EH (cell line): ENCODE measurements at regions not wholly inside any gene's neighbourhood (a gene's known extent, or its start where the extent isn't known, plus 50 kb on each side); places are given as distances from the start of the nearest gene placed in this dataset.
A peak's percentile ranks its signal among the peaks of the same experiment; 100 is the strongest.

Source experiments
- DNase-seq: peaks from one replicate; pipeline ENCODE4 v3.0.0-alpha.2; 2015; ENCODE audit warnings: low read depth

DNA sequence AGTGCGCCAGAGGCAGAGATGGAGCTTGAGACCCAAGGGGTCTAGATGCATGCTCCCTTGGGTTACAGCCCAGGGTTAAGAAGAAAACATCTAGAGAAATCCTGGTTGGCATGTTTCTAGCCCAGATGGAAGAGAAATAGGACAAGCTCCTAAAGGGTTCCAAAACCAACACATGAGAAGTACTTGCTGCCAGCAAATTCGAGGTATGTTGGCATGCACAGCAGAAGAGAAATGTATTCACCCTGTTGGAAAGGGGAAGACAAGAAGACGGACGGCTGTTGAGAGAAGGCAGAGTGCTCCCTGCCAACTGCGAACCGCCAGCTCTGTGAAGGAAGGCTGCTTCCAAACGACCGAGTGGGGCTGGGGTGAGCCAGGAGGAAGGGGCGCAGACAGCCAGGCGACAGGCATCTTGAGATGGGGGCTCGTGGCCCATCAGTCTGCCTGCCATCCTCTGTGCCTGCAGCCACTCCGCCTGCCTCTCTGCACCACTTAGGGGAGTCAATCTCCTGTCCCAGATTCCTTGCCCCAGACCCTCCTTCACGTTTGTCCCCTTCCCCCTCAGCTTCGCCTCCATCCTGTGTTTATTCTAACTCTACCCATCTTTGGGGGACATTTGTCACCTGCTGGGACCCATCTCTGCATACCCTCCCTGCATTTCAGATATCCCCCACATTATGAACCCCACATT is 249.2 kb downstream of the CDC5L start:
- DNase-seq = no peak

DNA sequence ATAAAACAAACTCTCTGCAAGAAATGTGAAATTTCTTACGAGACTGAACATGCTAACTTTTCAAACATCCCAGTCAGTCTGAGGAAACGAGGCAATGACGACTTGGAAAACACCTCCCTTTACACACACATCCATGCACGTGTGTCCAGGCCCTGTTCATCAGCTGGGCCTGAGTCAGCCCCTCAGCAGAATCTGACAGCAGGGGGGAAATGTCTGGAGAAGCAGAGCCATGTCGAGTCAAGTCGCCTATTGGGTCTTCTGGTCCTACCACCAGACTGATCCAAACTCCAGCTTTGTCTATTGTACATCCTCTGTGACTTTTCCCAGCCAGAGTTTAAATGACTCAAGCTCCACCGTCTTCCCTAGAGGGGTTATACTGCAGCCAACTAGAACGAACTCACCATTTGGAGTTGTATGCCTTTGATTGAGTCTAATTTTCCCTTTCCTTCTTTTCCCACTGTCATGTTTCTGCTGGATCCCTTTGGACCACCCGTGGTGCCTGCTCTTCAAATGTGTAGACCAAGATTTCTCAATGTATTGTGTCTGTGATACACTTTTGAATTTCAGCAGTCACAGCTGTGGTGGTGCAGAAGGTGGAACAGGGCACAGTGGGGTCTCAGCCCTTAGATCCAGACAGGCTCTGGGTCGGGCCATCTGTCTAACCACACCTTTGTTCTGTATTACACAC is 254.0 kb downstream of the CDC5L start:
- no peak for DNase-seq

DNA sequence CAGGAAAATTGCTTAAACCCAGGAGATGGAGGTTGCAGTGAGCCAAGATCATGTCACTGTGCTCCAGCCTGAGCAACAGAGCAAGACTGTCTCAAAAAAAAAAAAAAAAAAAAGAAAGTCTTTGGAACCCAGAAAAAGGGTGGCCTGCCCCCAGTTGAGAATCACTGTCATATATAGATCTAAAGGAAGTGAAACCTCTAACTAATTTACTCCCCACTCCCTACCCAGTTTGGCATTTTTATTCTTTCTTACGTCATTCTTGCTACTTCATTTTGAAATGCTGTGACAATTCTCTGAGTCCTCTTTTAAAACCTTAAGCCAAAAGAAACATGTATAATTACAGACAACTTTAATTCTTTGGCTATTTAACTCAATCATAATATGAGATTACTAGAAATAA is 254.8 kb downstream of the CDC5L start:
- DNase-seq = no peak

DNA sequence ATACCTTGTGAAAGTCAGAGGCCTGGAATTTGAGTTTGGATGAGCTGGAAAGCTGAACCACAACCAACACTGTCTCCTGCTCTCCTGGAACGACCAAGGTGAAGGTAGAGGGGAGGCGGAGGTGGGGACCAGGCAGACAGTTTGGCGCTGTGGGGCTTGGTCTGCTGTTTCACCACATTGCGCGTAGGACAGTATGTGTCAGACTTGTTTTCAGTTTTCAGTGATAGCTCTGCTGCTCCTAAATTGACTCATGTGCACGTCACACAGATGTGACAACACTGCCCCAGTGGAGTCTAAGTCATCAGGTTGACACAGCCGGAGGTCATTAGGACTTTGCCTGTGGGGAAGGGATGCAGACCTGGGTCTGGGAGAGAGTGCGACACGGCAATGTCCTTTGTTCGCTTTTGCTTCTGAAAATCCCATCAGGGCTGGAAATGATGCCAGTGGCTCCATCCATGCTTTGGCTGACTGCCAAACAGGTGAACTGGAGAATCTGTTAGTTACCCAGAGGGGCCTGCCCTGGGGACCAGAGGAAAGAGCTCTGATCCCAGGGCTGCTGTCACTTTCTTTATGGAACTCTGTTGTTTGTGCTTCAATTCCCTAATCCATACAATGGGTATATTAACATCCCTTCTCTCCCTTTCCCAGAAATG is 255.5 kb downstream of the CDC5L start:
- DNase-seq = peak; percentile 48

DNA sequence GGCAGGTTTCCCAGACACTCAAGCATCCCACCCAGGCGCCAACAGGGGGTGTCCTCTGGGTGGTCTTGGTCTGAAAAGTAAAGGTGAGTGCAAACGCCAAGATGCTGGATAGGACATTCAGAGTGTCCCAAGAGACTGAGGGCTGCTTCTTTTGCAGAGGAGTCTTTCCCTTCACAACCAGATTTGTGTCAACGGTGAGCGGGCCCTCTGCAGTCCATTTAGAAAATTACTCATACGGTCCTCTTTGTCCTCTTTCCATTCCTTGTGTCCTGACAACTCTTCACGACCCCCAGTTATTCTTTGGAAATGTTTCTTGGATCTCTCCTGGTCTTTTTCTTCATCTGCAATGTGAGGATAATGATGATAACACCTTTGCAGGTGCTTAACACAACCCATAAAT is 257.8 kb downstream of the CDC5L start:
- DNase-seq = no peak

DNA sequence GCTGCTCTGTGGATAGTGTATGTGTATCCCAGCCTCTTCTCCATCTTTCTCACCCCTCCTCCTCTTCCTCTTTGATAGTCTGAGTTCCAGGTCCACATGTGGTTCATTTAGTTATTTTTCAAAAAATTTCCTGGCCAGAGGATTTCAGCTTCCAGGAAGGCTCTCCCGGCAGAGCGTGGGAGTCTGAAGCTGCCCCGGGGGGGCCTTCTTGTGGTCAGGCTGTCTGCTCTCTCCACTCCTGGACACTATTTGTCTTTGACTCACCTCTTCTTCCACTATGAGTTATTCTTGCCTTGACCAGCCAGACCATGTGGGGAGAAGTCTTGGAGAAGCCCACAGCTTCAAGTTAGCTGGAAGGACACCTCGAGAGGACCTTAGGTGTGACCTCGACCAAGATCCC is 258.8 kb downstream of the CDC5L start:
- peak; percentile 89 for DNase-seq

DNA sequence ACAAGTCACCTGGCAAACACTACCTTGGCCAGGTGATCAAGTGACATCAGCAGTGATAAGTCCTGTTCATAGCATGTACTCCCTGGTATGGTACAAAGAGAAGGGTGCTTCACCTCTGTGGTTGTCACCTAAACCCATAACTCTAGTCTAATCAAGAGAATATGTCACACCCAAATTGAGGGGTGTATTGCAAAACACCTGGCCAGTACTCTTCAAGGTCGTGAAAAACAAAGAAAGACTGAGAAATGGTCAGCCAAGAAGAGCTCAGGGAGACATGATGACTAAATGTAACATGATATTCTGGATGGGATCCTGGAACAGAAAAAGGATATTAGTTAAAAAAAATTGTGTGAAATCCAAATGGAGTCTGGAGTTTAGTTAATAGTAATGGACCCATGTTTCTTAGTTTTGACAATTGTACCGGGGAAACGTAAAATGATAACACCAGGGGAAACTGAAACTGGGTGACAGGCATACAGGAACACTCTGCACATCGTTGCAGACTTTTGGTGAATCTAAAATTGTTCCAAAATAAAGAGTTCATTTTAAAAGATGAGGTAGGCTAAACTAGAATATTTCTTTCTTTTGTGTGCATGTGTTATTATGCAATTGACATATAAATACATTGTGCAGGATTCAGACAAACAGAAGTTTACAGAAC is 262.0 kb downstream of the CDC5L start:
- peak; percentile 65 for DNase-seq

DNA sequence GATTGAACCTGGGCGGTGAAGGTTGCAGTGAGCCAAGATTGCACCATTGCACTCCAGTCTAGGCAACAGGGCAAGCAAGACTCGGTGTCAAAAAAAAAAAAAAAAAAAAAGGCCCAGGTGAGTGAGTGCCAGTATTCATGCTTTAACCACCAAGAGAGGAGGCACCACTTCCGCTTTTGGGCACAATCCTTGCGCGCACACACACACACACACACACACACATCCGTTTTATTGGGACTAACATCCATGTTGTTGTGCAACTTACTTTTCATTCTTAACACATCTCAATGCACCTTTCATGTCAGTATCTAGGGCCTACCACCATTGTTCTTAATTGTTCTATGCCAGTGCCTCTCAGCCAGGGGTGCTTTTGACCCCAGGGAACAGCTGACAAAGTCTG is 263.0 kb downstream of the CDC5L start:
- no peak for DNase-seq

DNA sequence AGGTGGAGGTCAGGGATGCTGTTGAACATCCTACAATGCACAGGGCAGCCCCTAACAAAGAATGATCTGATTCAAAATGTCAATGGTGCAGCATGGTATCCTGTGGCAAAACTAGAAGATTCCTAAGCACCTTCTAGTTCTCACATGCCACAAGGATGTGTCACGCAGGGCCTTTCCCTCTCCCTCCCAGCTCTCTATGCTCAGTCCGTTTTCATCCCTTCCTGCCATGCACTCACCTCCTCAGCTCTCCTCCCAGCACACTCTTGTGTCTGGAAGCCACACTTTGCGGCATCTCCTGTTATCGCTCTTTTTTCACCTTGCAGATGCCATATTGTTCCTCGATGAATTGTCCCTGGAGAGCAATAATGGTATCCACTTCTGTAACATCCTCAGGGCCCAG is 263.4 kb downstream of the CDC5L start:
- peak; percentile 84 for DNase-seq

DNA sequence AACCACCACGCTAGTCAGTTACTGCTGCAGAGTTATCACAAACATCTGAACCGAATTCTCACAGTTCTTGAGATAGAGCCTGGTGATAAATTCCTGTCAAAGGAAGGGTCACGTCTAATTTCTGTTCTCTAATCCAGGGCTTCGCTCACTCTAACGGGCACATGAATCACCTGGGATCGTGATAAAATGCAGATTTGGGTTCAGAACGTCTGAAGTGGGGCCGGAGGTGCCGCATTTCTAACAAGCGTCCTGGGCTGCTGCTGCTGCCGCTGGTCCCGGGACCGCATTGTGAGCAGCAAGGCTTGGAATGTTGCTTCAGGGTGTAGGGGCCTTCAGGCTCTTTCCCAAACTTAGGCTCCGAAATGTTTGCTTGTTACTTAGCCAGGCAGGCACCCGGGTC is 264.1 kb downstream of the CDC5L start:
- DNase-seq = peak; percentile 88

DNA sequence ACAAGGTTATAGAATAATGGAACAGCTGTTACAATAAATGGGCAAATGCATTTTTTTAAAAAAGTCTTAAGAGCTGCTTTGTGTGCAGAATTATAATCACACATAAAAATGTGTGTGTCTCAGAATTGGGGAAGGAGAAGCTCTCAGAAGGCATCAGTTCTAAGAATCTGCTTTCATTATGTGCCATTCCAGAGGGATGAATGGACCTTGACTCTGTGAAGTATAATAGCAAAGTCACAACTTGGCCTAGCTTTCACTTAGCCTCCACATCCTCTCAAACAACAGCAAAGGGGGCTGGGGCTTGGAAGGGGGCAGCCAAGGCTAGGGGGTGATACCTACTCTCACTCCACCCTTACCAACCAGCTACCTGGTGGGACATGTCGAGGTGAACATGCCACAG is 265.0 kb downstream of the CDC5L start:
- peak; percentile 85 for DNase-seq

DNA sequence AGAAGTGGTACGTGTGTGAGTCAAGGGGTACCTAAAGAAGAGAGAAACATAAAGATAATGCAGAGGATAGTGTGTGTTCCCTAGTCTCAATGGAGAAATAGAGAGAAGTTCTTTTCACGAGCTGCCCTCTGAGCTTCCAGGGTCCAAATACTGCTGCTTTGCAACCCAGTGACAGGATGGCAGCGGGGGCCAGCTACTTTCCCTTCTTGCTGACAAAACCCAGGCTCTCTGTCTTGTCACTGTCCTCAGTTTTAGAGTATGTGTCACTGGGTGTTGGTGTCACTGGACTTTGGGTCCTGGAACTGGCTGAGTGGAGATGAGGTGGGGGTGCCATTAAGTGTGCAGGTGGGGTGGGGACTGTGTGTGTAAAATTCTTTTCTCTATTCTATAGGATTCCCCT is 265.6 kb downstream of the CDC5L start:
- DNase-seq = no peak

DNA sequence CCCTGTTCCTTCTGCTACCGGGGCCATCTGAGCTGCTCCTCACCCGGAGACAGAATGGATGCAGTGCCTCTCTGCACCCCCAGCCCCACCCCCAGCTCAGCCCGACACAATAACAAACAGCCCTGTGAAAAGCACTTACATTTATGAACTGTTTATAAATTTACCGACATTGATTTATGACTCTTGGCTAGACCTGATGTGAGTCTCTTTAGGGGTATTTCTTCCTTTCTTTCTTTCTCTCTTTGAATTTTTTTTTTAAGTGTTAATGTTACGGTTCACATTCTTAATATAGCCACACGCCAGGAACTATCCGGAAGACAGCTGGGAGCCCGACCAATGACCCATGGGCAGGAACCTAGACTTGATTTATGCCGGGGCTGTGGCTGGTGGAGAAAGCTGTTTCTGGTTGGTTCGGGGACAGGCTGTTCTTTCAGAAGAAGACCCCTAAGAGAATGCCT is 266.3 kb downstream of the CDC5L start:
- DNase-seq = peak; percentile 88

DNA sequence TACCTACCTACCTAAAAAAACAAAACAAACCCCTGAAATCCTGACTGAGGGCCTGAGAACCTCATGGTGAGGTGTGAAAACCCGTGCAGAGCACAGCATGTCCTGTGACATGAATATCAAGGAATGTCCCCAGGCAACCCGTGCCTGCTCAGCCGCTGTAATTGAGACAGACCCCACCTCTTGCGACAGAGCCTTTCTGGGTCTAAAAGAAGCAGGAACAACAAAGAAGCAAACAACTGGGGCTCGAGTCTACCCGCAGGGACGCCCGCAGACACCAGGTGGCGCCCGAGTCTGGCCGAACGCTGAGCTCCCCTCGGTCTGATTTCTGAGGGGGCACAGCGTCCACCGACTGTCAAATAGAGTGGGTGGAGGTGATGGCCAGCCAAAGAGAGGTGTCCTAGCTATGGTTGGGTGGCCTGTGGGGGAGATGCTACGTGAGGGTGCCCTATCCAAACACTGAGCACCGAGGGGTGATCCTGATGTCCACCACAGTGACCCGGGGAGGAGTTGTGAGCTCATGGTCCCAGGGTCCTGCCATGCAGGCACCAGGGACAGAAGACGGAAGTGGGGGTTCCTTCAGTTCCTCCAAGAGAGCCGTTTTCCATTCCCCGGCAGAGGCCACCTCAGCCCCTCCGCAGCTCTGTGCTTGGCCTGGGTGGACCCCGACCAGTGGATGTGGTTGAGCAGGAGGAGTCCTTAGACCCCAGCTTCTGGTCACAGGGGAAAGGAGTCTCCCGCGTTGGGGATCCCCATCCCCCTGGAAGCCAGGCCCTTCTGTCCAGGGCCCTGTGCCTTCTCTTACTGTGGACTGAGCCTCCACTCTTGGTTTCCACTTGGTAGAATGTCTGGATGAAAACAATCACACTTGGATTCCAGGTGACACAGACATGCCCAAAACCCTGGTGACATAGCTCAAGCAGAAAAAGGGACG is 268.2 kb downstream of the CDC5L start:
- DNase-seq = peak; percentile 68

DNA sequence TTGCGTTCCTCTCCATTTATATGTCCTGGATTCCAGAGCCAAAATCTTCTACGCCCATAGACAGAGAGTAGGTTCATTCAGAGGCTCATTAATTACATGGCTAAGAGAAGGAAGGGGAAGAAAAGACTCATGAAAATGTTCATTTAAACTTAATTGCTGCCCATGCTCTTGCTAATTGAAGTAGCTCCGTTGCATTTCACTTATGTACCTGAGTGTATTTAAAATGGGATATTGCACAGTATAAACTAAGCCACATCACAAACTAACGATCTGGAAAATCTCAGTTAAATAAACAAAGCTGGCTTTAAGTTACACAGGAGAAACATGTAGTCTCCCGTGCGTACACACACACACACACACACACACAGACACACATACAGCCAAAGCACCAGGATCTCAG is 269.2 kb downstream of the CDC5L start:
- DNase-seq = no peak

DNA sequence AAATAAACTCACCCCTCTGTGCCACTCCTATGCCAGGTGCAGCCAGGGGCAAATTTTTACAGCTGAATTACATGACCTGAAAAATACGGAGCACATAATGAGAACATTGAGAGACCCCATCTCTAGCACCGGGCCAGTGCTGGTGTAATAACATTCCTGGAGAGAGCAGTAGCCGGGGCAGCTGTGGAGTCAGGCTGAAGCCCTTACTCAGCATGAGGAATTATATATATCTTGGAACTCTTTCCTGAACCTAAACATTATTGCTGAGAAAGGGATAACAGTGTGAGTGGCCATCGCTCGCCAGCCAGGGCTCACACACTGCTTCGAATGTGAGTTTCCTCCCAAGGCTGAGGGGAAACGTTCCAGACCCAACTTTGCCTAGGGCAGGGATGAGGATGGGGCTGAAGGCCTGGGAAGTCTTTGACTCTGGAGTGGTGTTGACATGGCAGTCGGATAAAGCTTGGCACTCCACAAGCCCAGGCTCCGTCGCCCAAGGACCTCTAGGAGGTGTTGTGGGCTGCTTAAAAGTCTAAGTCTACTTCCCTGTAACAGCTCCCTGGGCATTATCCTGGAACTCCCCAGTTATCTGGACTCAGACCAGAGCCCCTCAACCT is 269.8 kb downstream of the CDC5L start:
- no peak for DNase-seq

DNA sequence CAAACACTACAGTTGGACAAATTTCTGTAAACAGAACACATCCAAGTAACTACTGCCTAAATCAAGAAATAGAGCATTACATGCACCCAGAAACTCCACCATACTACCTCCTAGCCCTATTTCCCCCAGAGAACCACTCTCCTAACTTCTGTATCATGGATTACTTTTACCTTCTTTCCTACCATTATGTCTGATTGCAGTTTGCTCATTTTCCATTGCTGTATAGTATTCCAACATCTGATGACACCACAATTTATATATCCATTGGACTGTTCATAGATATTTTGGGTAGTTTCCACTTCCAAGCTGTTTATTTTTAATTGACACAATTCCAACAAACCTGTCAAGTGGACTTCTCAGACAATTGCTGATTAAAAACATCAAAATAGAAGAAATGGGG is 271.1 kb downstream of the CDC5L start:
- no peak for DNase-seq

DNA sequence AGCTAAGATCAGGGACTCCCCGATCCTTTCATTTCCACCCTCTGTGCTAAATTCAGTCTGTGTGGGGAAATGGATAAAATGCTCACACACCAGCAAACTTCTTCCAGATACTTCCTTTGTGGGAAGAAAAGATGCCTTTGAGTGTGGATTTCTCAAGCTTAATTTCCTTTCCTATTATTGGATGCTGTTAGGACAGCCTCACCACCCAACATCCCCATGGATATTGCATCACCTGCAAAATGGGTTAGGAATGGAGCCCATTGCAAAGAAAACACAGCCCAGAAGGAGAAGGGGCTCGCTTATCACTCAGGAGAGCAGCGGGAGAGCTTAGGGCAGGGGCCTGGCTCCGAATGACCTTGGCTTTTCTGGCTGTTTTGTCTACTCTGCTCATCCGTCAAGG is 272.2 kb downstream of the CDC5L start:
- DNase-seq = peak; percentile 55

DNA sequence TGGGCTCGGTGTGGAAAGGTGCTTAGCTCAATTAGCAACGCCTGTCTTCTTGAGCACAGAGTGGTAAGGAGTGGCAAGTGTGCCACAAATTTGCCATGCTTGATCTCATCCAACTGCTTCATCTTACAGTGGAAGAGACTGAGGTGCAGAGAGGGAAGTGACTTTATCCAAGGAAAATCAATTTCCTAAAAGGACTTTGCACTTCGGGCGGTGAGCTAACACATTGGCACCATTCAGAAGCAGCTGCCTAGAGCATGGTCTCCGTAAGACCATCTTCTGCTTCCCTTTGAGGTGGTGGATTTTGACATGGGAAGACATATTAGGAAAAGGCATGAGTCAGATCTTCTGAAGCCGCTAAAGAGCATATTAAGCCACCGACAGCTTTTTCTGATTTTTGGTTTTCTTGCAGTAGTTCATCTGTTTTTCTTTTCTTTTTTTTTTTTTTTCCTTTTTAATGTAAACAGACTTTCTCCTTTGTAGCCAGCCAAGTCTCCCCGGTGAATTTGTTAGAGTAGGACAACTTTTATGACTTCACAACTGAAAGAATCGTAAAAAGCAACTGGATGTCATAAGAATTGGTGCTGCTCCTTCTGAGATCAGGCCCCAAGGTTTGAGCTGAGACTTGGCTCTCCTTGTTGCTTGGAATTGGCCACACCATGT is 273.2 kb downstream of the CDC5L start:
- no peak for DNase-seq

DNA sequence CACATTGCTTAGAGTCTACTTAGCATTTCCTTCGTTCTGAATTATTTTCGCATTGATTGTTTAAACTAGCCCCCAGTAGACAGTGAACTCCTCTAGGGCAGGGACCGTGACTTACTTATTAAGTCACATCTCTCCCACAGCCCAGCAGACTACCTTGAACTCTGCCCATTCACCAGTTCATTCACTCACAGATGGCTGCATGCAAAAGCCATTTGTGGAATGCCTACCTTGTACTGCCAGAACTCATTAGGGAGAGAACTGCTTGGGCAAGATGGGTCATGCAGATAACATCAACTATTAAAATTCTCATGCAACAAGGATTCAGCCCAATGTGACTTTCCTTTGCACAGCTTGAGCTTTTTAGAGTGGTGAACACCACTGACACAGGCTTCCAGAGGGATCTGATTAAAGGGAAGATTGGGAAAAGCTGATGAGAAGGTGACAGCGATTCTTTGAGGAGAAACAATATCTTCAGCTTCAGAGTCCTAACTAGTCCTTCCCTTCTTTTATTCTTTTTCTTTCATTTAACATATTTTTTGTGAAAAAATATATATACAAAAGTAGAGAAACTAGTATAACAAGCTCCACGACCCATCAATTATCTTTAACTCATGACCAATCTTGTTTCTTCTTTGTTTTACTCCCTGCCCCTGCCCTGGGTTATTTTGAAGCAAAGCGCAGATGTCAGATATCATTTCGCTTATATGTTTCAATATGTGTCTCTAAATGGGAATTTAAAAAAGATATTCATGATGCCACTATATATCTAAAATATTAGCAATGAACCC is 273.9 kb downstream of the CDC5L start:
- DNase-seq = peak; percentile 98
